DMS53 treated with DMSO at 0.1 percent for 48 hours (cell line): ENCODE measurements at regions not wholly inside any gene's neighbourhood (a gene's known extent, or its start where the extent isn't known, plus 50 kb on each side); places are given as distances from the start of the nearest gene placed in this dataset.
"Not testable (repeated sequence)": the region's sequence is repeated elsewhere in the genome, so short reads cannot be mapped to it uniquely, and the experiment has no call there.

ENCODE experiments used
- DNase-seq: peaks from one replicate; lab custom pipeline; 2025; ENCODE audit not compliant: unreplicated experiment; lab: John Stamatoyannopoulos, UW

GRCh38 chr1:191306916-191307315 lies 829.3 kb upstream of the BRINP3 start:
- no peak for DNase-seq

GRCh38 chr1:191320062-191320461 lies 838.2 kb upstream of the RGS18 start:
- peak; percentile 61 for DNase-seq

- no peak for DNase-seq
Observed at GRCh38 chr1:191327868-191328267, 830.4 kb upstream of the RGS18 start.

- no peak for DNase-seq
Observed at GRCh38 chr1:191343816-191344215, 814.4 kb upstream of the RGS18 start.

GRCh38 chr1:191346381-191346780 lies 811.9 kb upstream of the RGS18 start:
- no peak for DNase-seq

GRCh38 chr1:191348328-191348727 lies 809.9 kb upstream of the RGS18 start:
- DNase-seq = no peak

- no peak for DNase-seq
Observed at GRCh38 chr1:191350938-191351337, 807.3 kb upstream of the RGS18 start.

- DNase-seq = no peak
Observed at GRCh38 chr1:191358724-191359123, 799.5 kb upstream of the RGS18 start.

GRCh38 chr1:191366686-191367085 lies 791.6 kb upstream of the RGS18 start:
- no peak for DNase-seq

- no peak for DNase-seq
Observed at GRCh38 chr1:191368891-191369654, 789.2 kb upstream of the RGS18 start.

GRCh38 chr1:191371626-191372025 lies 786.6 kb upstream of the RGS18 start:
- DNase-seq = no peak

- DNase-seq = no peak
Observed at GRCh38 chr1:191388283-191388682, 770.0 kb upstream of the RGS18 start.

GRCh38 chr1:191396622-191397021 lies 761.6 kb upstream of the RGS18 start:
- no peak for DNase-seq

- DNase-seq = no peak
Observed at GRCh38 chr1:191398551-191398950, 759.7 kb upstream of the RGS18 start.

- no peak for DNase-seq
Observed at GRCh38 chr1:191405417-191405816, 752.8 kb upstream of the RGS18 start.

GRCh38 chr1:191414981-191415640 lies 743.2 kb upstream of the RGS18 start:
- DNase-seq = no peak

GRCh38 chr1:191419842-191420241 lies 738.4 kb upstream of the RGS18 start:
- no peak for DNase-seq

GRCh38 chr1:191427593-191427992 lies 730.7 kb upstream of the RGS18 start:
- DNase-seq = no peak

- DNase-seq = no peak
Observed at GRCh38 chr1:191432817-191433216, 725.4 kb upstream of the RGS18 start.

- DNase-seq = no peak
Observed at GRCh38 chr1:191438979-191439378, 719.3 kb upstream of the RGS18 start.

GRCh38 chr1:191448279-191448678 lies 710.0 kb upstream of the RGS18 start:
- not testable (repeated sequence) for DNase-seq

GRCh38 chr1:191452586-191452985 lies 705.7 kb upstream of the RGS18 start:
- no peak for DNase-seq

GRCh38 chr1:191453487-191453886 lies 704.8 kb upstream of the RGS18 start:
- DNase-seq = no peak
